BJ (cell line): ENCODE measurements at regions not wholly inside any gene's neighbourhood (a gene's known extent, or its start where the extent isn't known, plus 50 kb on each side); places are given as distances from the start of the nearest gene placed in this dataset.

ENCODE experiments used
- CTCF ChIA-PET: fragments of 350-600 bp; formaldehyde crosslinking; extraction: SDS; loops from one replicate; lab custom pipeline; 2021; ENCODE audit warnings: antibody characterized with exemption, inconsistent platforms; lab: Yijun Ruan, JAX
- POLR2A ChIA-PET: fragments of 300-600 bp; sonication (Branson Sonifier 250); formaldehyde crosslinking; extraction: SDS; loops from one replicate; lab custom pipeline; 2021; ENCODE audit warnings: antibody characterized with exemption; lab: Charles Lee
- DNase-seq: peaks from one replicate; pipeline ENCODE4 v3.0.0-alpha.2; 2011; ENCODE audit warnings: low read depth
- H3K27me3 ChIP-seq: 2 replicates; pipeline ENCODE4 v1.6.0; 2011; ENCODE audit warnings: low read length; ENCODE audit not compliant: control insufficient read depth, insufficient read depth
- H3K36me3 ChIP-seq: 2 replicates; pipeline ENCODE4 v1.5.1; 2011; ENCODE audit warnings: low read length; ENCODE audit not compliant: control insufficient read depth, insufficient read depth
- H3K4me3 ChIP-seq: 2 replicates; pipeline ENCODE4 v1.5.1; 2011; ENCODE audit warnings: low read depth, mild to moderate bottlenecking, control low read depth, low read length
- TF ChIP-seq, protein P1 (sequence below): IDR thresholded peaks from 2 replicates; pipeline ENCODE4 v1.5.1; 2011; ENCODE audit warnings: low read depth, mild to moderate bottlenecking, control low read depth, inconsistent platforms, low read length, moderate library complexity; ENCODE audit not compliant: insufficient read depth

- H3K4me3 ChIP-seq, result no peak overlapping the region
- CTCF ChIA-PET, result interaction anchor here (0.8 to 3.0 kb wide), 3 partner anchors 9 to 133 kb away, joined by 3 to 10 read pairs (median 3); no protein-coding TSS in a partner anchor
These were observed 55.5 kb upstream of the PIK3C3 start for GRCh38 chr18:41899535-41899934.

GRCh38 chr18:41893432-41893831 lies 61.6 kb upstream of the PIK3C3 start:
- no peaks in the 10 kb centered on the region for H3K36me3 ChIP-seq
- ChIA-PET POLR2A (no interaction called here), CTCF (interaction anchor here (0.6 to 1.2 kb wide), 2 partner anchors 12 to 124 kb away, joined by 3 to 4 read pairs; no protein-coding TSS in a partner anchor)
- no peak for DNase-seq
- H3K27me3 ChIP-seq, result no peaks in the 10 kb centered on the region; the same call in 1 of the 2 replicates
- TF ChIP-seq, protein P1, sequence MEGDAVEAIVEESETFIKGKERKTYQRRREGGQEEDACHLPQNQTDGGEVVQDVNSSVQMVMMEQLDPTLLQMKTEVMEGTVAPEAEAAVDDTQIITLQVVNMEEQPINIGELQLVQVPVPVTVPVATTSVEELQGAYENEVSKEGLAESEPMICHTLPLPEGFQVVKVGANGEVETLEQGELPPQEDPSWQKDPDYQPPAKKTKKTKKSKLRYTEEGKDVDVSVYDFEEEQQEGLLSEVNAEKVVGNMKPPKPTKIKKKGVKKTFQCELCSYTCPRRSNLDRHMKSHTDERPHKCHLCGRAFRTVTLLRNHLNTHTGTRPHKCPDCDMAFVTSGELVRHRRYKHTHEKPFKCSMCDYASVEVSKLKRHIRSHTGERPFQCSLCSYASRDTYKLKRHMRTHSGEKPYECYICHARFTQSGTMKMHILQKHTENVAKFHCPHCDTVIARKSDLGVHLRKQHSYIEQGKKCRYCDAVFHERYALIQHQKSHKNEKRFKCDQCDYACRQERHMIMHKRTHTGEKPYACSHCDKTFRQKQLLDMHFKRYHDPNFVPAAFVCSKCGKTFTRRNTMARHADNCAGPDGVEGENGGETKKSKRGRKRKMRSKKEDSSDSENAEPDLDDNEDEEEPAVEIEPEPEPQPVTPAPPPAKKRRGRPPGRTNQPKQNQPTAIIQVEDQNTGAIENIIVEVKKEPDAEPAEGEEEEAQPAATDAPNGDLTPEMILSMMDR, result no peak
- H3K4me3 ChIP-seq, result no peak overlapping the region

More at GRCh38 chr18:41899535-41899934, 55.5 kb upstream of the PIK3C3 start:
- TF ChIP-seq, protein P1, result no peak
- Histone ChIP-seq H3K27me3 (no peaks in the 10 kb centered on the region), H3K36me3 (no peaks in the 10 kb centered on the region)
- POLR2A ChIA-PET, result interaction anchor here (0.8 kb wide), 1 partner anchor 29 kb away, joined by 14 read pairs; no protein-coding TSS in a partner anchor
- no peak for DNase-seq

DNA sequence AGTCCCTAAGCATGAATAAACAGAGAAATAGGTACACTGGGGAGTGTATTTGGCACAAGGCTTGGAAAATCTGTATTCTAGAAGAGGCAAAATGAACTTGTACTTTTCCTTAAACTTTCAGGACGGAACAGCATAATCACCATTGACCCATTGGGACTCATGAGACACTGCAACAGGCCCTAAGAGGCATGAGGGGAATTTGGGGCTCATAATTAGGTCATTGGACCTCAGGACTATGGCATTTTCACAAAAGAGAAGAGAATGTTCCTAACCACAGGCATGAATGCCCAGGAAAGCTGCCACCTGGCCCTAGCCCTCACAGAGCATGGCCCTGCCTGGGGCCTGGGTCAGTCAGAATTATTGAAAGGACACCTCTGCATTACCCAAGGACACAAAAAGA lies 67.9 kb upstream of the PIK3C3 start:
- ChIA-PET CTCF (no interaction called here), POLR2A (no interaction called here)
- no peak for DNase-seq

DNA sequence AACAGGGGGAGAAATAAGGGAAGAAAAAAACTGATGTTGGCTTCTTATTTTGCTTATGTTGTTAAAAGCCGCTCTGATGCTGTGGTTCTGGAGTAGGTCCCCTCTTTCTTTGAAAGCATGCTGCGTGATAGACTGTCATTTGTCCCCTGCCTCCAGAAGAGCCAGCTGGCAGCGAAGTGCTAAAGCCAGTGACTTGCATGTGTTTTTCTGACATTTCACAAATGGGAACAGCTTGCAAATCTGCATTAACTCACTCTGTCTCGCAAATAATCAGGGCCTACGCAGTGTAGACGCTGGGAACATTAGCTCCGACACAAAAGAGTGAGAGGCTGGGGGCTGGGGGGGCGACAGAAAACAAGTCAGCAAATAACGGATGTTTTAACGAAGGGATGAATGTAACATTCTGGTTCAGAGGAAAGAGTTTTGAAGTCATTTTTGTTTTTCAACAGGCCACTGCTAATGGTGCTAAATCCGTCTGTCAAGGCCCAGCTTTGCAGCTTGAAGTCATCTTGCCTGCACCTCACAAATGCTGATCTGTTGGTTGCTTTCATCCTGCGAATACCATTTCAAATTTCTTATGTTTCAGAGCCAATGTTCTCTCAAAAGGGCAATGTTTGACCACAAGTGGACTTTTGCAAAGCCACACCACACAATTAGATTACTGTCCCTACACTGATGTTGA lies 68.8 kb upstream of the PIK3C3 start:
- TF ChIP-seq, protein P1, result no peak
- Histone ChIP-seq H3K27me3 (no peaks in the 10 kb centered on the region), H3K36me3 (no peaks in the 10 kb centered on the region), H3K4me3 (no peak overlapping the region)
- DNase-seq, result no peak
- POLR2A ChIA-PET, result no interaction called here
- CTCF ChIA-PET, result no interaction called here

More for the DNA sequence above, 67.9 kb upstream of the PIK3C3 start:
- Histone ChIP-seq H3K36me3 (no peaks in the 10 kb centered on the region), H3K4me3 (no peak overlapping the region), H3K27me3 (no peaks in the 10 kb centered on the region)
- TF ChIP-seq, protein P1, result no peak

DNA sequence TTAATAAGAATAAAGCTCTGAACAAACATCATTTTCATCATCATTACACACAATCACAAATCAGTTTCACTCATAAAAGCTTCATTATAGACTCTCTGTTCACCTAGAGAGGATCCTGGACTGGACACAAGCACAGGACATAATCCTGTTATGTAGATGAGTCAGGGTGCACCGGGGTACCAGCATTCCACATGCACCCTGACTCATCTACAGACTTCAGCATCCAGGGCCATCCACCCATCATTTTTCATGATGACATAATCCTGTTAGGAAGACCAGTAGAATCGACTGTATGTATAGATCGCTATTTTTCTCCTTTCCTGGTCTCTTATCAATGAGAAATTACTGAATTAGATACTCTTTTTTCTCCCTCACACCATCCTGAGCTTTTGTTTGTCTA lies 73.7 kb upstream of the PIK3C3 start:
- ChIA-PET CTCF (no interaction called here), POLR2A (no interaction called here)
- Histone ChIP-seq H3K36me3 (no peaks in the 10 kb centered on the region), H3K27me3 (no peaks in the 10 kb centered on the region), H3K4me3 (no peak overlapping the region)
- TF ChIP-seq, protein P1, result no peak
- DNase-seq, result no peak
